Hepatocyte (in vitro differentiated cells): ENCODE measurements at regions not wholly inside any gene's neighbourhood (a gene's known extent, or its start where the extent isn't known, plus 50 kb on each side); places are given as distances from the start of the nearest gene placed in this dataset.

Source experiments
- EZH2 ChIP-seq: fragments of 200-600 bp; sonication (generic); IDR thresholded peaks from 2 replicates; pipeline ENCODE4 v1.6.1; 2016; ENCODE audit warnings: antibody characterized with exemption, mild to moderate bottlenecking, borderline replicate concordance
- EZH2phosphoT487 ChIP-seq: fragments of 200-600 bp; sonication (generic); IDR thresholded peaks from one replicate; pipeline ENCODE4 v1.6.1; 2018; ENCODE audit warnings: antibody characterized with exemption, mild to moderate bottlenecking, low read depth, moderate library complexity; ENCODE audit not compliant: unreplicated experiment, severe bottlenecking
- TF ChIP-seq, protein P1 (sequence below): fragments of 200-600 bp; sonication (generic); IDR thresholded peaks from 2 replicates; pipeline ENCODE4 v1.5.1; 2016; ENCODE audit warnings: antibody characterized with exemption, mild to moderate bottlenecking; ENCODE audit not compliant: poor library complexity

GRCh38 chr4:144376866-144377265, 236.3 kb upstream of the GYPA start:
- TF ChIP-seq EZH2phosphoT487: no peak
- no peak for TF ChIP-seq EZH2
- TF ChIP-seq, protein P1, sequence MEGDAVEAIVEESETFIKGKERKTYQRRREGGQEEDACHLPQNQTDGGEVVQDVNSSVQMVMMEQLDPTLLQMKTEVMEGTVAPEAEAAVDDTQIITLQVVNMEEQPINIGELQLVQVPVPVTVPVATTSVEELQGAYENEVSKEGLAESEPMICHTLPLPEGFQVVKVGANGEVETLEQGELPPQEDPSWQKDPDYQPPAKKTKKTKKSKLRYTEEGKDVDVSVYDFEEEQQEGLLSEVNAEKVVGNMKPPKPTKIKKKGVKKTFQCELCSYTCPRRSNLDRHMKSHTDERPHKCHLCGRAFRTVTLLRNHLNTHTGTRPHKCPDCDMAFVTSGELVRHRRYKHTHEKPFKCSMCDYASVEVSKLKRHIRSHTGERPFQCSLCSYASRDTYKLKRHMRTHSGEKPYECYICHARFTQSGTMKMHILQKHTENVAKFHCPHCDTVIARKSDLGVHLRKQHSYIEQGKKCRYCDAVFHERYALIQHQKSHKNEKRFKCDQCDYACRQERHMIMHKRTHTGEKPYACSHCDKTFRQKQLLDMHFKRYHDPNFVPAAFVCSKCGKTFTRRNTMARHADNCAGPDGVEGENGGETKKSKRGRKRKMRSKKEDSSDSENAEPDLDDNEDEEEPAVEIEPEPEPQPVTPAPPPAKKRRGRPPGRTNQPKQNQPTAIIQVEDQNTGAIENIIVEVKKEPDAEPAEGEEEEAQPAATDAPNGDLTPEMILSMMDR: no peak
